Neural cell (in vitro differentiated cells): ENCODE measurements at regions not wholly inside any gene's neighbourhood (a gene's known extent, or its start where the extent isn't known, plus 50 kb on each side); places are given as distances from the start of the nearest gene placed in this dataset.

Experiments used
- H2AFZ ChIP-seq: fragments of 200-600, 300-800 bp; sonication (generic), shearing (Covaris generic); 2 replicates; pipeline ENCODE4 v1.6.0; 2014; ENCODE audit warnings: low read depth, mild to moderate bottlenecking, antibody characterized with exemption, low read length, moderate library complexity
- H3F3A ChIP-seq: fragments of 200-600 bp; shearing (Covaris generic); 2 replicates; pipeline ENCODE4 v1.6.1; 2016; ENCODE audit warnings: mild to moderate bottlenecking, moderate library complexity, mixed read lengths, antibody characterized with exemption, low read length; ENCODE audit not compliant: insufficient read depth, poor library complexity, severe bottlenecking
- H3K27ac ChIP-seq: fragments of 200-600, 300-800 bp; sonication (generic), shearing (Covaris generic); 2 replicates; pipeline ENCODE4 v1.5.1; 2014; ENCODE audit warnings: mild to moderate bottlenecking, low read length, moderate library complexity
- H3K27me3 ChIP-seq: fragments of 300-800, 200-600 bp; sonication (generic), shearing (Covaris generic); 2 replicates; pipeline ENCODE4 v1.6.0; 2014; ENCODE audit warnings: mild to moderate bottlenecking, low read depth, low read length, moderate library complexity; ENCODE audit not compliant: insufficient read depth
- H3K36me3 ChIP-seq: fragments of 300-800, 200-600 bp; sonication (generic), shearing (Covaris generic); 2 replicates; pipeline ENCODE4 v1.5.1; 2014; ENCODE audit warnings: mild to moderate bottlenecking, antibody characterized with exemption, low read length, moderate library complexity; ENCODE audit not compliant: insufficient read depth
- H3K4me2 ChIP-seq: fragments of 300-800, 200-600 bp; sonication (generic), shearing (Covaris generic); 2 replicates; pipeline ENCODE4 v1.6.0; 2014; ENCODE audit warnings: mild to moderate bottlenecking, low read length
- H3K4me3 ChIP-seq: fragments of 300-800, 200-600 bp; sonication (generic), shearing (Covaris generic); 2 replicates; pipeline ENCODE4 v1.5.1; 2014; ENCODE audit warnings: mild to moderate bottlenecking, low read length, moderate library complexity
- H3K79me2 ChIP-seq: fragments of 200-600 bp; shearing (Covaris generic); replicated peaks from 2 replicates; pipeline ENCODE4 v1.6.0; 2014; ENCODE audit warnings: mild to moderate bottlenecking, low read length, moderate library complexity; ENCODE audit not compliant: insufficient read depth
- H3K9ac ChIP-seq: fragments of 300-800, 200-600 bp; sonication (generic), shearing (Covaris generic); 2 replicates; pipeline ENCODE4 v1.6.1; 2016; ENCODE audit warnings: mild to moderate bottlenecking, low read length, mixed read lengths
- H3K9me2 ChIP-seq: fragments of 200-600 bp; shearing (Covaris generic); 2 replicates; pipeline ENCODE4 v1.6.1; 2016; ENCODE audit warnings: mild to moderate bottlenecking, low read length, mixed read lengths; ENCODE audit not compliant: insufficient read depth
- H3K9me3 ChIP-seq: fragments of 200-600, 300-800 bp; sonication (generic), shearing (Covaris generic); 2 replicates; pipeline ENCODE4 v1.6.1; 2016; ENCODE audit warnings: mild to moderate bottlenecking, mixed run types, low read length, moderate library complexity, mixed read lengths
- H4K20me1 ChIP-seq: fragments of 200-600 bp; shearing (Covaris generic); 2 replicates; pipeline ENCODE4 v1.6.1; 2016; ENCODE audit warnings: mild to moderate bottlenecking, mixed run types; ENCODE audit not compliant: insufficient read depth
- EP300 ChIP-seq: fragments of 450-650 bp; conservative IDR thresholded peaks from 2 replicates; pipeline ENCODE4 v1.6.1; 2014; ENCODE audit warnings: antibody characterized with exemption, mild to moderate bottlenecking, moderate library complexity; ENCODE audit not compliant: poor library complexity, severe bottlenecking
- EZH2 ChIP-seq: fragments of 200-600, 300-800 bp; shearing (Covaris generic), sonication (generic); IDR thresholded peaks from 2 replicates; pipeline ENCODE4 v1.6.1; 2014; ENCODE audit warnings: antibody characterized with exemption, low read length, borderline replicate concordance, mild to moderate bottlenecking; ENCODE audit not compliant: insufficient read depth, poor library complexity, severe bottlenecking
- MXI1 ChIP-seq: fragments of 450-650 bp; conservative IDR thresholded peaks from 2 replicates; pipeline ENCODE4 v1.6.1; 2014; ENCODE audit warnings: antibody characterized with exemption, mild to moderate bottlenecking; ENCODE audit not compliant: poor library complexity, severe bottlenecking
- POLR2AphosphoS5 ChIP-seq: IDR thresholded peaks from 2 replicates; pipeline ENCODE4 v1.6.1; 2012
- RAD21 ChIP-seq: fragments of 450-650 bp; conservative IDR thresholded peaks from 2 replicates; pipeline ENCODE4 v1.6.1; 2014; ENCODE audit warnings: antibody characterized with exemption, mild to moderate bottlenecking, moderate library complexity
- SMC3 ChIP-seq: fragments of 450-650 bp; conservative IDR thresholded peaks from 2 replicates; pipeline ENCODE4 v1.6.1; 2014; ENCODE audit warnings: antibody characterized with exemption, mild to moderate bottlenecking, moderate library complexity; ENCODE audit not compliant: poor library complexity
- TAF1 ChIP-seq: IDR thresholded peaks from 2 replicates; pipeline ENCODE4 v1.6.1; 2012; ENCODE audit warnings: low read depth
- TF ChIP-seq, protein P1 (sequence below): fragments of 450-650 bp; IDR thresholded peaks from 2 replicates; pipeline ENCODE4 v1.5.1; 2014; ENCODE audit warnings: antibody characterized with exemption, mild to moderate bottlenecking, moderate library complexity; ENCODE audit not compliant: poor library complexity, severe bottlenecking

DNA sequence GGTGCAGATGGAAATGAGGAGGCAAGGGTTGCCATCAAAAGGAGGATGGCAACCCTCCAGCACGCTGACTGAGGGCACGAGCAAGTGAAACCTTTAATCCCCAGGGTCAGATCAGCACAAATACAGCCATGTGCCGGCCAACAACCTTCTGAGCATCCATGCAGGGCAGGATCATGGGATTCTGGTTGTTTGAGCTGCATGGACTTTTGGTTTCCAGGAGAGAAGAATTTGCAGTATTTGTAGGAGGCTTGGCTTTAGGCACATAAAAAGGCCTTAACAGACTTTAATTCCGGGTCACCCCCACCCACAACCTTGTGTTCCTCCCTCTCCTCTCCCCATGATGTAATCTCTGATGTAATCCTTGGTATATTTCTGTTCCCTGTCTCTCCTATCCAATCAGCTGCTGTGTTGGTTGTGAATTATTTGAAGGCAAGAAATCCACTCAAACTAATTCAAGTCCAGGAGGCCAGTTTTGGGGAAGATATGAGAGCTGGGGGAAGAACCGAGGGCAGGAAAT, 254.3 kb downstream of the SHQ1 start:
- H3K27me3 ChIP-seq = no peaks in the 10 kb centered on the region
- H3K9me2 ChIP-seq = no peaks in the 10 kb centered on the region
- no peaks in the 10 kb centered on the region for H3F3A ChIP-seq
- no peaks in the 10 kb centered on the region for H3K79me2 ChIP-seq
- H3K4me2 ChIP-seq = no peak overlapping the region
- no peak overlapping the region for H3K4me3 ChIP-seq
- no peak for TF ChIP-seq RAD21
- TF ChIP-seq EZH2 = no peak
- TF ChIP-seq POLR2AphosphoS5 = no peak
- H3K36me3 ChIP-seq = no peaks in the 10 kb centered on the region
- H3K9ac ChIP-seq = no peak overlapping the region
- no peak overlapping the region for H2AFZ ChIP-seq
- no peaks in the 10 kb centered on the region for H3K9me3 ChIP-seq
- H4K20me1 ChIP-seq = no peaks in the 10 kb centered on the region
- H3K27ac ChIP-seq = no peak overlapping the region

DNA sequence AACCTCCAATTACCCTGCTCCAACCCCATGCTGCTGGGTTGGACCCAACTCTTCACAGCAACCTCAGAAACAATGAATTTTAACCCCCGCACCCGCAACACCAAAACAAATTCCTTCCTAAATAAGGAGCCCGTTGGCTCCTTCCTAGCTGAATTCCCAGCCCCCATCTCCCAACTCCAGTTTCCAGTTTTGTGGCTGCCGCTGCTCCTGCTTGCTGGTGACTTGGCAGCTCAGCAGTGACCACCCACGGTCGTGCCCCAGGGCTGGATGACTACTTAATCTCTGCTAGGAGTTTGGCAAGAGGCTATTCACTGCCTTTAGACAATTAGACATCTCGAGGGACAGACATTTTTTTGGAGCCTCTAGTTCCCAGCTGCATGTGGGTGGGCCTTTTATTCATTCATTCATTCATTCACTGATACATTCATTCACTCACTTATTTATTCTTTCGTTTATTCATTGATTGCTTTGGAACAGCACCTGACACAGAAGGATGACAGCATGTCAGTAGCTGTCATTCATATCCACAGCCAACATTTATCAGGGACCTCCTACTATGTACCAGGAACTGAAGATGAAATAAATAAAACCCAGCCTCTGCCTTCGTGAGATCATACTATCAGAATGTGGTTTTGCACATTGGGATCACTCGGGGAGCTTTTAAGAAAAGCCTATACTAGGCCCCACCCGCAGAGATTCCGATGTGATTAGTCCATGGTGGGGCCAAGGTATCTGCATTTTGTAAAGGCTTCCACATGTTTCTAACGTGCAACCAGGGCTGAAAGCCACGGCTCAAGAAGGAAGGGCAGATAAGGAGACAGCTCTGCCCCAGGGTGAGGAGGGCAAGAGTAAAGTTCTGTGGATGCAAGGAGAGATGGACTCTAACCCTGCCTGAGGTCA, 256.5 kb downstream of the SHQ1 start:
- Histone ChIP-seq H3K27me3 (no peaks in the 10 kb centered on the region), H3K4me2 (no peak overlapping the region), H3K4me3 (no peak overlapping the region), H3K9ac (no peak overlapping the region), H3K9me2 (no peaks in the 10 kb centered on the region), H2AFZ (no peak overlapping the region), H3F3A (no peaks in the 10 kb centered on the region), H3K79me2 (no peaks in the 10 kb centered on the region), H3K36me3 (no peaks in the 10 kb centered on the region), H3K9me3 (no peaks in the 10 kb centered on the region), H4K20me1 (no peaks in the 10 kb centered on the region), H3K27ac (no peak overlapping the region)
- TF ChIP-seq EP300 = peak; percentile 33
- TF ChIP-seq RAD21 = no peak
- TF ChIP-seq, protein P1, sequence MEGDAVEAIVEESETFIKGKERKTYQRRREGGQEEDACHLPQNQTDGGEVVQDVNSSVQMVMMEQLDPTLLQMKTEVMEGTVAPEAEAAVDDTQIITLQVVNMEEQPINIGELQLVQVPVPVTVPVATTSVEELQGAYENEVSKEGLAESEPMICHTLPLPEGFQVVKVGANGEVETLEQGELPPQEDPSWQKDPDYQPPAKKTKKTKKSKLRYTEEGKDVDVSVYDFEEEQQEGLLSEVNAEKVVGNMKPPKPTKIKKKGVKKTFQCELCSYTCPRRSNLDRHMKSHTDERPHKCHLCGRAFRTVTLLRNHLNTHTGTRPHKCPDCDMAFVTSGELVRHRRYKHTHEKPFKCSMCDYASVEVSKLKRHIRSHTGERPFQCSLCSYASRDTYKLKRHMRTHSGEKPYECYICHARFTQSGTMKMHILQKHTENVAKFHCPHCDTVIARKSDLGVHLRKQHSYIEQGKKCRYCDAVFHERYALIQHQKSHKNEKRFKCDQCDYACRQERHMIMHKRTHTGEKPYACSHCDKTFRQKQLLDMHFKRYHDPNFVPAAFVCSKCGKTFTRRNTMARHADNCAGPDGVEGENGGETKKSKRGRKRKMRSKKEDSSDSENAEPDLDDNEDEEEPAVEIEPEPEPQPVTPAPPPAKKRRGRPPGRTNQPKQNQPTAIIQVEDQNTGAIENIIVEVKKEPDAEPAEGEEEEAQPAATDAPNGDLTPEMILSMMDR = no peak
- TF ChIP-seq POLR2AphosphoS5 = no peak
- TF ChIP-seq EZH2 = no peak

DNA sequence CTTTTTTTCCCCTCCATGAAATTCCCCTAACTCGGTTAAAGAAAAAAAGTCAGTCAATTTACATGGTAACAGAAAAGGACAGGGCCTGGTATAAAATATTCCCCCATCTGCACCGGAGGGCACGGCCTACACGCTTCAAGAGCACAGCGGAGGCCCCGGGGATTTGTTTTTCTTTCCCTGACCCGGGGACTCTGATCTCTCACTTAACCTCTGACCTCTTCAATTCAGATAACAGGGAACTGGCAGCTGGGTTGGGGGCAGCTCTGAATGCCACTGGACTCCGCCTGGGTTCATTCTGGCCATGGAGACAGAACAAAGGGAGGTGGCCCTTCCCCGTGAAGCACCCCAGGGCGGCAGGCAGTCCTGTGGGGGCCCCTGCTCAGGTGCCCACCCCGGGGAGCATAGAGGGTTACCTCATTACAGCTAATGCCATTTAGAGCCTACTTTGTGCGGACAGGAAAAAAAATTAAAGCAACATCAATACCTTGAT, 257.5 kb downstream of the SHQ1 start:
- H4K20me1 ChIP-seq = no peaks in the 10 kb centered on the region
- no peaks in the 10 kb centered on the region for H3F3A ChIP-seq
- no peaks in the 10 kb centered on the region for H3K9me2 ChIP-seq
- H3K27ac ChIP-seq = no peak overlapping the region
- no peaks in the 10 kb centered on the region for H3K79me2 ChIP-seq
- H3K4me3 ChIP-seq = no peak overlapping the region
- H3K27me3 ChIP-seq = no peaks in the 10 kb centered on the region
- H2AFZ ChIP-seq = no peak overlapping the region
- H3K9ac ChIP-seq = no peak overlapping the region
- H3K4me2 ChIP-seq = no peak overlapping the region
- H3K9me3 ChIP-seq = no peaks in the 10 kb centered on the region
- no peaks in the 10 kb centered on the region for H3K36me3 ChIP-seq
- TF ChIP-seq TAF1 (no peak), EP300 (no peak), SMC3 (no peak), MXI1 (no peak), RAD21 (no peak)
